Natural killer cell (primary cell): ENCODE measurements at regions not wholly inside any gene's neighbourhood (a gene's known extent, or its start where the extent isn't known, plus 50 kb on each side); places are given as distances from the start of the nearest gene placed in this dataset.
"Not testable (repeated sequence)": the region's sequence is repeated elsewhere in the genome, so short reads cannot be mapped to it uniquely, and the experiment has no call there.

Experiments used
- ATAC-seq, 3 donors: fragments of 150-1000 bp in 2 of 3; fragments of 200-7000 bp in 1 of 3; cut with Tn5 transposase; 1 replicate in 1 of 3; 2 replicates in 2 of 3; pipeline ENCODE4 v1.10.0; 2021; ENCODE audit warnings: mild to moderate bottlenecking in 2 of 3, moderate library complexity in 2 of 3
- DNase-seq, 2 donors: peaks; one replicate each; pipeline versions ENCODE4 v3.0.0 to v3.0.0-alpha.2; 2013 to 2021; ENCODE audit warnings: mixed read lengths in 1 of 2
- H3K27ac ChIP-seq: one replicate; pipeline ENCODE4 v1.5.1; 2013; ENCODE audit warnings: mild to moderate bottlenecking, low read length
- H3K27me3 ChIP-seq: one replicate; pipeline ENCODE4 v1.6.1; 2013; ENCODE audit warnings: low read length; ENCODE audit not compliant: control insufficient read depth, insufficient read depth
- H3K36me3 ChIP-seq: one replicate; pipeline ENCODE4 v1.6.1; 2013; ENCODE audit warnings: low read length; ENCODE audit not compliant: control insufficient read depth, insufficient read depth
- H3K4me1 ChIP-seq: one replicate; pipeline ENCODE4 v1.6.1; 2013; ENCODE audit warnings: low read length; ENCODE audit not compliant: control insufficient read depth, insufficient read depth
- H3K4me3 ChIP-seq: one replicate; pipeline ENCODE4 v1.5.1; 2013; ENCODE audit warnings: low read length
- H3K9me3 ChIP-seq: one replicate; pipeline ENCODE4 v1.6.1; 2013; ENCODE audit warnings: low read length; ENCODE audit not compliant: control insufficient read depth, insufficient read depth
- H3K27ac Mint-ChIP-seq, 2 donors: one replicate each; pipeline ENCODE4 v1.8.0; 2022; ENCODE audit warnings: mild to moderate bottlenecking in 2 of 2, mixed read lengths in 2 of 2, moderate library complexity in 1 of 2
- H3K27me3 Mint-ChIP-seq, 2 donors: one replicate each; pipeline ENCODE4 v1.8.0; 2022; ENCODE audit warnings: low read depth in 2 of 2, mixed read lengths in 2 of 2
- H3K36me3 Mint-ChIP-seq: one replicate; pipeline ENCODE4 v1.8.0; 2022; ENCODE audit warnings: mixed read lengths
- H3K4me1 Mint-ChIP-seq, 2 donors: one replicate each; pipeline ENCODE4 v1.8.0; 2022; ENCODE audit warnings: mixed read lengths in 2 of 2
- H3K4me3 Mint-ChIP-seq: one replicate; pipeline ENCODE4 v1.8.0; 2022; ENCODE audit warnings: mild to moderate bottlenecking, moderate library complexity, mixed read lengths
- H3K9me3 Mint-ChIP-seq, 2 donors: one replicate each; pipeline ENCODE4 v1.8.0; 2022; ENCODE audit warnings: mixed read lengths in 2 of 2
- CTCF ChIP-seq: fragments of 200-600 bp; IDR thresholded peaks from one replicate; pipeline ENCODE4 v1.8.0; 2022; ENCODE audit warnings: antibody characterized with exemption
- WGBS: methylation state at CpG from one replicate; pipeline ENCODE4 v1.1.7; 2013; ENCODE audit warnings: missing lambda C conversion rate; ENCODE audit not compliant: insufficient coverage; 5-methylcytosine and 5-hydroxymethylcytosine counted together
- intact Hi-C: fragments of 100-400 bp; cut with micrococcal nuclease; formaldehyde crosslinking; loops from one replicate; pipeline ENCODE4 v1.14.2; 2022

GRCh38 chrX:46325312-46325877, 219.8 kb downstream of the ZNF674 start:
- no peak overlapping the region for H3K27ac Mint-ChIP-seq
- peaks cover 2 to 17% of the 10 kb centered on the region in 2 donors for H3K27me3 Mint-ChIP-seq
- WGBS, result 83% methylated on average over 2 of the region's 5 CpGs
- DNase-seq (no peak), ATAC-seq (no peak)
- no peak overlapping the region for H3K4me3 ChIP-seq
- no peaks in the 10 kb centered on the region for H3K9me3 Mint-ChIP-seq
- no peaks in the 10 kb centered on the region for H3K36me3 Mint-ChIP-seq
- TF ChIP-seq CTCF, result no peak
- no peaks in the 10 kb centered on the region for H3K4me1 Mint-ChIP-seq
- no peaks in the 10 kb centered on the region for H3K36me3 ChIP-seq
- no peaks in the 10 kb centered on the region for H3K9me3 ChIP-seq
- H3K4me3 Mint-ChIP-seq, result no peak overlapping the region
- no peak overlapping the region for H3K27ac ChIP-seq
- no peaks in the 10 kb centered on the region for H3K27me3 ChIP-seq
- H3K4me1 ChIP-seq, result no peaks in the 10 kb centered on the region
- intact Hi-C loops, result no loop called here

- intact Hi-C loops, result no loop called here
- no peak for ATAC-seq
- no peaks in the 10 kb centered on the region for H3K9me3 ChIP-seq
Observed at GRCh38 chrX:46324166-46324565, 221.1 kb downstream of the ZNF674 start.

GRCh38 chrX:46322929-46323328, 222.3 kb downstream of the ZNF674 start:
- H3K27me3 ChIP-seq, H3K36me3 Mint-ChIP-seq, H3K4me1 ChIP-seq, ATAC-seq, intact Hi-C loops, H3K27ac ChIP-seq, H3K4me1 Mint-ChIP-seq, H3K4me3 ChIP-seq, H3K9me3 ChIP-seq, H3K36me3 ChIP-seq, H3K9me3 Mint-ChIP-seq, H3K27ac Mint-ChIP-seq, H3K4me3 Mint-ChIP-seq, DNase-seq: not testable (repeated sequence)
- H3K27me3 Mint-ChIP-seq, result peaks cover 0 to 23% of the 10 kb centered on the region in 2 donors
- 67% methylated on average over 1 of the region's 5 CpGs for WGBS

More at GRCh38 chrX:46324166-46324565, 221.1 kb downstream of the ZNF674 start:
- no peak overlapping the region for H3K27ac ChIP-seq
- no peak overlapping the region for H3K27ac Mint-ChIP-seq
- H3K27me3 Mint-ChIP-seq, result peaks cover 0 to 20% of the 10 kb centered on the region in 2 donors
- no peaks in the 10 kb centered on the region for H3K36me3 Mint-ChIP-seq
- TF ChIP-seq CTCF, result no peak
- H3K4me3 Mint-ChIP-seq, result no peak overlapping the region
- H3K4me1 ChIP-seq, result no peaks in the 10 kb centered on the region
- H3K4me3 ChIP-seq, result no peak overlapping the region
- H3K9me3 Mint-ChIP-seq, result no peaks in the 10 kb centered on the region
- no peaks in the 10 kb centered on the region for H3K4me1 Mint-ChIP-seq
- no peak for DNase-seq
- 92% methylated on average over 2 of the region's 3 CpGs for WGBS
- H3K27me3 ChIP-seq, result no peaks in the 10 kb centered on the region
- H3K36me3 ChIP-seq, result no peaks in the 10 kb centered on the region

- Mint-ChIP-seq H3K27ac (no peak overlapping the region), H3K4me3 (no peak overlapping the region), H3K36me3 (no peaks in the 10 kb centered on the region), H3K27me3 (peaks cover 0 to 22% of the 10 kb centered on the region in 2 donors), H3K4me1 (no peaks in the 10 kb centered on the region), H3K9me3 (no peaks in the 10 kb centered on the region)
- intact Hi-C loops, result no loop called here
- Histone ChIP-seq H3K27ac (no peak overlapping the region), H3K36me3 (no peaks in the 10 kb centered on the region), H3K4me1 (no peaks in the 10 kb centered on the region), H3K27me3 (no peaks in the 10 kb centered on the region), H3K4me3 (no peak overlapping the region), H3K9me3 (no peaks in the 10 kb centered on the region)
- ATAC-seq (no peak), DNase-seq (no peak)
- TF ChIP-seq CTCF, result no peak
Observed at GRCh38 chrX:46321676-46322075, 223.5 kb downstream of the ZNF674 start.
